H7 (cell line): ENCODE measurements at regions not wholly inside any gene's neighbourhood (a gene's known extent, or its start where the extent isn't known, plus 50 kb on each side); places are given as distances from the start of the nearest gene placed in this dataset.

Source experiments
- DNase-seq: peaks from one replicate; pipeline ENCODE4 v3.0.0; 2012
- H3K27me3 ChIP-seq: 2 replicates; pipeline ENCODE4 v1.6.0; 2011; ENCODE audit warnings: mild to moderate bottlenecking, low read length; ENCODE audit not compliant: control insufficient read depth, insufficient read depth
- H3K36me3 ChIP-seq: replicated peaks from 2 replicates; pipeline ENCODE4 v1.5.1; 2011; ENCODE audit warnings: low read length; ENCODE audit not compliant: control insufficient read depth, insufficient read depth
- H3K4me3 ChIP-seq: 2 replicates; pipeline ENCODE4 v1.5.1; 2011; ENCODE audit warnings: low read depth, mild to moderate bottlenecking, control low read depth, low read length, moderate library complexity; ENCODE audit not compliant: insufficient read depth

DNA sequence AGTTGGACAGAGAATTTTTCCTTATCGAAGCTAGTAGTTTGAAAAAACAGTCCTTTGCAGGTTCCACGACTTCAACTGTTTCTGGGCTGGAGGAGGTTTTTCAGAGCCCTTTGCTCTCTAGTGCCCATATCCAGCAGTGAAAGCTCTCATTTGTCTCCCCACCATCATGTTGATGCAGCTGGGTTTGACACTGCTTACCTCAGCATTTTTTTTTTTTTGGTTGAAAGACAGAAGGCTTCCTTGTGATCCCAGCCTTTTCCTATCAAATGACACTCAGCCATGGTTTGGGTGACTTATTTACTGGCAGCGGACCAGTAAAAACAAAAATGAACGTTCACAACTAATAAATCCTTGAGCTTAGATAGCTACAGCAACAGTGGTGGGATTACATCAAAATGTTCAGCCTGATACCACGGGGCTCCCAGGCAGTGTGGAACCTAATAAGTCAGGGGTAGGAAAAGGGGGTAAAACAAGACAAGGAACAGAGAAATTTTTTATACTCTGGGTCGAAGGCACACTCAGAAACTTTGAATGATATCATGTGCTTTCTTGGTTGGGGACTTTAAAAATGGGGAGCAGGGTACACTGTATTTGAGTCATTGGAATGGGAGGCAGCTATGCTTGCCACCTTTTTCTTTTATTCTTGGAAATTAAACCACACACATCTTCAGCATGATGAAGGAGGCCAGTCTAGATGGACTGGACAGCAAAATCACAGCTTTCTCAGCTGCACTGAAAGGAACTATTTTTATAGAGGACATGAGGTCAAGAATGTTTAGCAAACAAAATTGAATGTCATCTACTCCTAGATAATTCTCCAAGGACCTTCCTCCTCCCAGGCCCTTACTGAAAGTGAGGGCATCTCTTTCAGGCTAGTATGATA is 308.9 kb upstream of the MPDZ start:
- DNase-seq: no peak
- Histone ChIP-seq H3K27me3 (no peaks in the 10 kb centered on the region), H3K4me3 (no peak overlapping the region), H3K36me3 (no peaks in the 10 kb centered on the region)

DNA sequence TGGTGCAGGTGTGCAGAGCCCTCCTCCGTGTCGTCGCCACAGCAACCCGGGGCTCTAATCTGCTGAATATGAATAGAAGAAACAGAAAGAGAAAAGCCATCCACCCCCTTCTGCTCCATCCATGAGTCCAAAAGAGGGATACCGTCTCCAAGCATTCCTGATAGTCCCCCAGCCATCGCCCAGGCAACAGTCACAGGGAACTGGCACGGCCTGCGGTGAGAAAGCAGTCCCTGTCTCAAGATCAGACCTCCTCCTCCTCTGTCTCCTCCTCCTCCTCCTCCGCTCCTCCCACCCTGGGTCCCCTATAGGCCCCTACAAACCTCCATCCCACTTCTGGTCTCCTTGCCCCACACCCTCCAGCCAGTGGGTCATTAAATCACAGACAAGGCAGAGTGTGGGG is 308.1 kb upstream of the MPDZ start:
- H3K36me3 ChIP-seq: no peaks in the 10 kb centered on the region
- H3K27me3 ChIP-seq: no peaks in the 10 kb centered on the region
- peak; percentile 11 for DNase-seq
- H3K4me3 ChIP-seq: no peak overlapping the region

DNA sequence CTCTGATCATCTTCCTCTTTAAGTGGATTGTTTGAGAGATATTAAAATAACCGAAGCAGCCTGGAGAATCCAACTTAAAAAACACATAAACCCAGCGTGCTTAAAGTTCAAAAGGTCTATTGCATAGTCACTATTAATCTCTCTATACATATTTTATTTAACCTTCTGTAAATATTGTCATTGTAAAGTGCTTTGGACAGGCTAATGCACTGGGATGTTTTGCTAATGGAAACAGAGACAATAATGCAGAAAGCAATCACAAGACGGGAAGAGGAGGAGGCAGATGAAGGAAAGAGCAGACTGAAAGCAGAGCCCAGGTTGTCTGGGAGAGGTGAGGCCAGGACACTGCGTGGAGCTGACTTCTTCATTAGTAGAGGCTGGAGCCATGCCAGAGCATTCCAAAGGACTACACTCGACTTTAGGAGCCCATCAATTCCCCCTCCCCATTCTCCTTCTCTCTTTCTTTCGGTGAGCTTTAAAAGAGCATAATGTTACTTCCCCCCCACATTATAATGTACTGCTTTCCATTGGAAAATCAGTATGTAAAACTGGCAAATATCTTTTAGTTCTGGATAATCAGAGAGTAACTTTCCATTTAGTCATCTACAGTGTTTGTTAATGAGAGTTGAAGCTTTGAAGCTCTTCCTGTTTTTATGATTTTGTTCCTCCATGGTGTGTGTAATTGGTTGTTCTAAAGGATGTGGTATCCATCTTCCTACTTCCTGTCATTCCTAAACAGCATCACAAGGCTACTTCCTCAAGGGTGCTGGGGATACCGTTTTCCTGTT is 307.3 kb upstream of the MPDZ start:
- H3K27me3 ChIP-seq: no peaks in the 10 kb centered on the region
- no peak for DNase-seq
- no peak overlapping the region for H3K4me3 ChIP-seq
- no peaks in the 10 kb centered on the region for H3K36me3 ChIP-seq

- Histone ChIP-seq H3K36me3 (no peaks in the 10 kb centered on the region), H3K4me3 (no peak overlapping the region), H3K27me3 (no peaks in the 10 kb centered on the region)
- DNase-seq: no peak
Observed at GRCh38 chr9:13580760-13581159, 301.3 kb upstream of the MPDZ start.

DNA sequence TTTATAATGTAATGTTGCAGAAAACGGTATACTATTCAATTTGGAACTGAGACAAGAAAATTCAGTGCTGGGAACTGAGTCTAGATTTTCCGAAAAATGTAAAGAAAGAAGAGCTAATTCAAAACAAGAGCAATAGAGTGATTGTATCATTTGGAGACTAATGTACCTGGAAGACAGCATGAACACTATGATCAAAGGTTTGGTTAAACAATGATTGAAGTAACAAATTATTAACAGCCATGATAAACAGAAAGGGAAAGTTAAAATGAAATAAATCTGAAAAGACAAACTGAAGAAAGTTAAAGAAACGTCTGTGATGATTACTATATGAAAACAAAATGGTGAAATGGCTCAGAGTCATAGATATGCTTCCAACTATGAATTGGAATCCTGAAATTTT is 300.6 kb upstream of the MPDZ start:
- H3K36me3 ChIP-seq: no peaks in the 10 kb centered on the region
- no peaks in the 10 kb centered on the region for H3K27me3 ChIP-seq
- no peak for DNase-seq
- H3K4me3 ChIP-seq: no peak overlapping the region

- DNase-seq: no peak
- H3K36me3 ChIP-seq: no peaks in the 10 kb centered on the region
- no peaks in the 10 kb centered on the region for H3K27me3 ChIP-seq
- H3K4me3 ChIP-seq: no peak overlapping the region
Observed at GRCh38 chr9:13576101-13576500, 296.6 kb upstream of the MPDZ start.

GRCh38 chr9:13575558-13575957 is 296.1 kb upstream of the MPDZ start:
- DNase-seq: no peak
- no peaks in the 10 kb centered on the region for H3K27me3 ChIP-seq
- H3K4me3 ChIP-seq: no peak overlapping the region
- H3K36me3 ChIP-seq: no peaks in the 10 kb centered on the region

DNA sequence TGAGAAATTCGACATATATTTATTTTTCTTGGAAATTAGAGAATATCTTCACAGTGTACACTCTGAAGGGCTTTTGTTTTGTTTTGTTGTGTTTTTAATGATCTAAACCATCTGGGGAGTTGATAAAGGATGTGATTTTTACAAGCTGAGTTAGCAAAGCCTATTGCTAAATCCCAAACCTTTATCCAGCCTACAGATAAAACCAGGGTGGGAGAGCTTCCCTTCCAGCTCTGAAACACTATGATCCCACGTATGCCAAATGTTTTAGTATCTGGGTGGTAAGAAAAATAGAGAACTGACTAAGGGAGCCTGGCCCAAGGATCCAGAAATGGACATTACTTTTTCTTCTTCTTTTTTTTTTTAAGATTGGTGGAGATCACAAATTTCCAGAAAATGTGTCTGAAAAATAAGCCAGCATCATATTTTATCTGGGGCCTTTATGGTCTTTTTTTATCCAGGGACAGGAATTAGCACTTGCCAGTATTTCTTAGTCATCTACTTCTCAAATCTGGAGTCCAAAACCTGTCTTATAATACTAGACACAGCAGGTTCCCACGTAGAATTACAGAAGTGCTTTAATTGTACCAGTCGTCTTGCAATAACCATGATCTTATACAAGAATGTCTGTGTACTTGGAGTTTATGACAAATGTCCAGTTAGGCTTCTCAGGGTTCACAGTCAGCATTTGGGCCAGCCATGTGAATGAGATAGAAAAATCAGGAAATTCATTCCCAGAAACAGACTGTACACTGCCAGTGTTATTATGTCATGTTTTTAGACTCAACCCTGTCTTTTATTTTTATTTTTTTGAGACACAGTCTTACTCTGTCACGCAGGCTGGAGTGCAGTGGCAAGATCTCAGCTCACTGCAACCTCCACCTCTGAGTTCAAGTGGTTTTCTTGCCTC is 290.8 kb upstream of the MPDZ start:
- no peak overlapping the region for H3K4me3 ChIP-seq
- H3K27me3 ChIP-seq: peaks cover 6% of the 10 kb centered on the region; the same call in 1 of the 2 replicates
- no peaks in the 10 kb centered on the region for H3K36me3 ChIP-seq
- DNase-seq: no peak

- Histone ChIP-seq H3K4me3 (no peak overlapping the region), H3K27me3 (peaks cover 6% of the 10 kb centered on the region; the same call in 1 of the 2 replicates), H3K36me3 (no peaks in the 10 kb centered on the region)
- no peak for DNase-seq
Observed at GRCh38 chr9:13569602-13570067, 290.1 kb upstream of the MPDZ start.

GRCh38 chr9:13568841-13569601 is 289.5 kb upstream of the MPDZ start:
- Histone ChIP-seq H3K36me3 (no peaks in the 10 kb centered on the region), H3K4me3 (peak overlapping the region; percentile 37), H3K27me3 (peaks cover 6% of the 10 kb centered on the region; the same call in 1 of the 2 replicates)
- DNase-seq: no peak

DNA sequence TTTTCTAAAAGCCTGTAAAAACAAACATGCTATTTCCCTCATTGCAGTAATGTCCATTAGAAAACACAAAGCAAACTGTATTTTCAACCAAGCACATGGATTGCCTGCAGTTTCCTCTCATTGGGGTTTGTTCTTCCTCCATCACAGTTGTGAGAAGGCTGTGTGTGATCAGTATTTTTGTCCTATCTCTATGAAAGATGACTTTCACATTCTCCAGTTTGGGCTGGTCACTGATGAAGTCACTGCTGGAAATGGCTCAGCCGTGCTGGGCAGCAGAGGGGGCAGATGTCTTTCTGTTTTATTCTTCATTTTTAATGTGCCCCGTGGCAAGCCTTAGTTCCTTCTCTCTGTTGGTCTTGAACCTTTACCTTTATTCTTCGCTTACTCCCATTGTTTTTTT is 288.9 kb upstream of the MPDZ start:
- H3K36me3 ChIP-seq: no peaks in the 10 kb centered on the region
- H3K27me3 ChIP-seq: peaks cover 6% of the 10 kb centered on the region; the same call in 1 of the 2 replicates
- H3K4me3 ChIP-seq: peak overlapping the region; percentile 37
- DNase-seq: no peak

DNA sequence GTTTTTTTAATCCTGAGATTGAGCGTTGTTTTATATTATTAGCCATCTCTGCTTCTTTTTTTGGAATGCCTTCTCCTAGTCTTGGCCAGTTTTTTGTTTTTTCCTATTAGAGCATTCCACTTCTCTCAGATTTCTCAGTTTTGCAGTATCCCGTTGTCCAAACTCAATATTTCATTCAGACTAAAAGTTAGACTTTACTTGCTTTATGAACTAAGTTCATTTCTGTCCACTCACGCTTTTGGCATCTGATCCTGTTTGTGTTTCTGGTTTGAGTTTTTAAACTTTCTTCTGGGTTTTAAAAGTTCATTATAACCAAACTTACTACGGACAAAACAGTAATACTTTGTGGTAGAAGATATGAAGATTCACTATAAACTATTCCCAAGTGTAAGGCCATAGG is 288.3 kb upstream of the MPDZ start:
- Histone ChIP-seq H3K36me3 (no peaks in the 10 kb centered on the region), H3K27me3 (peaks cover 6% of the 10 kb centered on the region; the same call in 1 of the 2 replicates), H3K4me3 (no peak overlapping the region)
- no peak for DNase-seq

GRCh38 chr9:13557746-13558145 is 278.3 kb upstream of the MPDZ start:
- Histone ChIP-seq H3K27me3 (no peaks in the 10 kb centered on the region), H3K36me3 (no peaks in the 10 kb centered on the region), H3K4me3 (no peak overlapping the region)
- no peak for DNase-seq

DNA sequence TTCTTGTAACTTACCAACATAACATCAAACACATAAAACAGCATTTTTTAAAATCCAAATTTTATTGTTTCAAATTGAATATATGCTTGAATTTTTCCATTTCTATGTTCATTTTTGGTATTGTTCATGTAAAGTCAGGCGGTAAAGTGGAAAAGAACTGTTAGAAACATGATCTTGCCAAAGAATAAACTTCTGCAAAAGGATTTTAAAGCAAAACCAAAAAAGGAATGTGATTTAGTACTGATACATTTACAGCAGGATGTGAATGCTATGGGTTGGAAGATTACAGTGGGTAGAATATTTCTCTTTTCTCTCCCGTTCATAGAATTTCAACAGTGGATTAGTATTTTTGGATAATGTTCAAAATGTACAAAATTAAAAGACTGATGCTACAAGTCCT is 277.2 kb upstream of the MPDZ start:
- H3K4me3 ChIP-seq: no peak overlapping the region
- no peaks in the 10 kb centered on the region for H3K27me3 ChIP-seq
- no peaks in the 10 kb centered on the region for H3K36me3 ChIP-seq
- DNase-seq: no peak
